WTC11 (cell line): ENCODE measurements at regions not wholly inside any gene's neighbourhood (a gene's known extent, or its start where the extent isn't known, plus 50 kb on each side); places are given as distances from the start of the nearest gene placed in this dataset.

ENCODE experiments used
- ATAC-seq: fragments of 200-7000 bp; cut with Tn5 transposase; 2 replicates; pipeline ENCODE4 v1.10.0; 2021; ENCODE audit warnings: mild to moderate bottlenecking, moderate library complexity
- CTCF ChIA-PET: fragments of 300-600 bp; sonication (Branson Sonifier 250); formaldehyde crosslinking; loops from one replicate; lab custom pipeline; 2021; ENCODE audit warnings: antibody characterized with exemption; lab: Charles Lee
- POLR2A ChIA-PET: fragments of 350-600 bp; sonication (Branson Sonifier 250); formaldehyde crosslinking; loops from one replicate; lab custom pipeline; 2021; ENCODE audit warnings: antibody characterized with exemption; lab: Charles Lee
- DNase-seq: peaks from one replicate; pipeline ENCODE4 v3.0.0; 2021; ENCODE audit warnings: low spot score
- H3K27ac Mint-ChIP-seq: 2 replicates; pipeline ENCODE4 v1.8.0; 2021; ENCODE audit warnings: mixed read lengths
- H3K27me3 Mint-ChIP-seq: 2 replicates; pipeline ENCODE4 v1.8.0; 2021; ENCODE audit warnings: low read depth, mild to moderate bottlenecking, moderate library complexity, mixed read lengths
- H3K36me3 Mint-ChIP-seq: 2 replicates; pipeline ENCODE4 v1.8.0; 2021; ENCODE audit warnings: mixed read lengths
- H3K4me1 Mint-ChIP-seq: 2 replicates; pipeline ENCODE4 v1.8.0; 2022; ENCODE audit warnings: mixed read lengths
- H3K4me3 Mint-ChIP-seq: 2 replicates; pipeline ENCODE4 v1.8.0; 2021; ENCODE audit warnings: mild to moderate bottlenecking, moderate library complexity, mixed read lengths
- H3K9me3 Mint-ChIP-seq: 2 replicates; pipeline ENCODE4 v1.8.0; 2021; ENCODE audit warnings: mixed read lengths
- CBFB ChIP-seq: sonication (generic); formaldehyde crosslinking; IDR thresholded peaks from 2 replicates; pipeline ENCODE4 v1.8.1; 2022; ENCODE audit warnings: mild to moderate bottlenecking, low read depth, missing genetic modification reagents
- CREB1 ChIP-seq: sonication (generic); formaldehyde crosslinking; IDR thresholded peaks from 2 replicates; pipeline ENCODE4 v1.8.0; 2023; ENCODE audit warnings: mild to moderate bottlenecking, missing genetic modification reagents
- CTCF ChIP-seq: fragments of 200-600 bp; IDR thresholded peaks from 2 replicates; pipeline ENCODE4 v1.8.0; 2022; ENCODE audit warnings: antibody characterized with exemption
- FOXJ3 ChIP-seq: sonication (generic); formaldehyde crosslinking; IDR thresholded peaks from 2 replicates; pipeline ENCODE4 v1.9.0; 2021; ENCODE audit warnings: missing genetic modification reagents, mild to moderate bottlenecking, borderline replicate concordance
- FOXP4 ChIP-seq: sonication (generic); formaldehyde crosslinking; IDR thresholded peaks from 2 replicates; pipeline ENCODE4 v1.8.0; 2022; ENCODE audit warnings: mild to moderate bottlenecking, missing genetic modification reagents
- HMGA2 ChIP-seq: fragments of 250-450 bp; sonication (Bioruptor Pico); IDR thresholded peaks from 2 replicates; pipeline ENCODE4 v1.4.0; 2021; ENCODE audit warnings: mild to moderate bottlenecking, moderate library complexity
- JAZF1 ChIP-seq: fragments of 250-450 bp; sonication (Bioruptor Pico); IDR thresholded peaks from 2 replicates; pipeline ENCODE4 v1.9.0; 2021; ENCODE audit warnings: moderate library complexity, mild to moderate bottlenecking, inconsistent platforms
- MLX ChIP-seq: sonication (generic); formaldehyde crosslinking; IDR thresholded peaks from 2 replicates; pipeline ENCODE4 v1.8.1; 2023; ENCODE audit warnings: mild to moderate bottlenecking, missing genetic modification reagents, moderate library complexity
- SMAD3 ChIP-seq: sonication (generic); formaldehyde crosslinking; IDR thresholded peaks from 2 replicates; pipeline ENCODE4 v1.8.0; 2022; ENCODE audit warnings: missing genetic modification reagents, mild to moderate bottlenecking, borderline replicate concordance
- USF1 ChIP-seq: sonication (generic); formaldehyde crosslinking; IDR thresholded peaks from 2 replicates; pipeline ENCODE4 v1.8.0; 2022; ENCODE audit warnings: mild to moderate bottlenecking, missing genetic modification reagents
- ZNF138 ChIP-seq: sonication (generic); formaldehyde crosslinking; conservative IDR thresholded peaks from 2 replicates; pipeline ENCODE4 v1.8.1; 2022; ENCODE audit warnings: mild to moderate bottlenecking, moderate library complexity, missing genetic modification reagents
- ZNF317 ChIP-seq: sonication (generic); formaldehyde crosslinking; IDR thresholded peaks from 2 replicates; pipeline ENCODE4 v1.8.1; 2023; ENCODE audit warnings: low read depth, mild to moderate bottlenecking, moderate library complexity, missing genetic modification reagents, borderline replicate concordance
- ZNF416 ChIP-seq: fragments of 250-450 bp; sonication (Bioruptor Pico); IDR thresholded peaks from 2 replicates; pipeline ENCODE4 v1.9.0; 2021; ENCODE audit warnings: mild to moderate bottlenecking, inconsistent platforms
- ZSCAN18 ChIP-seq: fragments of 250-450 bp; sonication (Bioruptor Pico); IDR thresholded peaks from 2 replicates; pipeline ENCODE4 v2.1.2; 2022; ENCODE audit warnings: mild to moderate bottlenecking, moderate library complexity
- TF ChIP-seq, protein P1 (sequence below): sonication (generic); formaldehyde crosslinking; IDR thresholded peaks from 2 replicates; pipeline ENCODE4 v1.8.1; 2023; ENCODE audit warnings: mild to moderate bottlenecking, missing genetic modification reagents, moderate library complexity
- TF ChIP-seq, protein P2 (sequence below): sonication (generic); formaldehyde crosslinking; IDR thresholded peaks from 2 replicates; pipeline ENCODE4 v1.8.1; 2022; ENCODE audit warnings: low read depth, missing genetic modification reagents, borderline replicate concordance
- TF ChIP-seq, protein P3 (sequence below): sonication (generic); formaldehyde crosslinking; IDR thresholded peaks from 2 replicates; pipeline ENCODE4 v1.8.1; 2022; ENCODE audit warnings: low read depth, mild to moderate bottlenecking, moderate library complexity, missing genetic modification reagents, borderline replicate concordance
- TF ChIP-seq, protein P4 (sequence below): fragments of 250-450 bp; sonication (Bioruptor Pico); IDR thresholded peaks from 2 replicates; pipeline ENCODE4 v1.8.0; 2021; ENCODE audit warnings: mild to moderate bottlenecking

DNA sequence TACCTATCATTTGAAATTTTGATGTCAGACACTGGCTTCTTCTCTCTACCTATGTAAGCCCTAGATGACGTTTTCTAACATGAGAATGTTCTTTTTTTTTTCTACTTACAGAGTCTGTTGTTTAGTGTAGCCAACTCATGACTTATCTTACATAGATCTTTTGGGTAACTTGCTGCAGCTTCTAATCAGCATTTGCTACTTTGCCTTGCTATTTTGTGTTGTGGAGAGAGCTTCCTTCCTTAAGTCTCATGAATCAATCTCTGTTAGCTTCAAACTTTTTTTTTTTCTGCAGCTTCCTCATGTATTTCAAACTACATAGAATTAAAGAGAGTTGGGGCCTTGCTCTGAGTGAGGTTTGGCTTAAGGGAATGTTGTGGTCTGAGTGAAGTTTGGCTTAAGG lies 568.7 kb upstream of the BCHE start:
- no peak overlapping the region for H3K27ac Mint-ChIP-seq
- TF ChIP-seq ZNF416 (CRISPR knock-in tag) = no peak
- TF ChIP-seq ZNF317 (CRISPR knock-in tag) = no peak
- TF ChIP-seq CBFB (CRISPR knock-in tag) = no peak
- no peak for TF ChIP-seq CTCF
- no peak for TF ChIP-seq JAZF1 (CRISPR knock-in tag)
- TF ChIP-seq USF1 (CRISPR knock-in tag) = no peak
- TF ChIP-seq MLX (CRISPR knock-in tag) = no peak
- TF ChIP-seq, protein P1, sequence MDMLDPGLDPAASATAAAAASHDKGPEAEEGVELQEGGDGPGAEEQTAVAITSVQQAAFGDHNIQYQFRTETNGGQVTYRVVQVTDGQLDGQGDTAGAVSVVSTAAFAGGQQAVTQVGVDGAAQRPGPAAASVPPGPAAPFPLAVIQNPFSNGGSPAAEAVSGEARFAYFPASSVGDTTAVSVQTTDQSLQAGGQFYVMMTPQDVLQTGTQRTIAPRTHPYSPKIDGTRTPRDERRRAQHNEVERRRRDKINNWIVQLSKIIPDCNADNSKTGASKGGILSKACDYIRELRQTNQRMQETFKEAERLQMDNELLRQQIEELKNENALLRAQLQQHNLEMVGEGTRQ = no peak
- TF ChIP-seq FOXP4 = no peak
- TF ChIP-seq CREB1 (CRISPR knock-in tag) = no peak
- TF ChIP-seq, protein P2, sequence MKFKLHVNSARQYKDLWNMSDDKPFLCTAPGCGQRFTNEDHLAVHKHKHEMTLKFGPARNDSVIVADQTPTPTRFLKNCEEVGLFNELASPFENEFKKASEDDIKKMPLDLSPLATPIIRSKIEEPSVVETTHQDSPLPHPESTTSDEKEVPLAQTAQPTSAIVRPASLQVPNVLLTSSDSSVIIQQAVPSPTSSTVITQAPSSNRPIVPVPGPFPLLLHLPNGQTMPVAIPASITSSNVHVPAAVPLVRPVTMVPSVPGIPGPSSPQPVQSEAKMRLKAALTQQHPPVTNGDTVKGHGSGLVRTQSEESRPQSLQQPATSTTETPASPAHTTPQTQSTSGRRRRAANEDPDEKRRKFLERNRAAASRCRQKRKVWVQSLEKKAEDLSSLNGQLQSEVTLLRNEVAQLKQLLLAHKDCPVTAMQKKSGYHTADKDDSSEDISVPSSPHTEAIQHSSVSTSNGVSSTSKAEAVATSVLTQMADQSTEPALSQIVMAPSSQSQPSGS (CRISPR knock-in tag) = no peak
- TF ChIP-seq, protein P3, sequence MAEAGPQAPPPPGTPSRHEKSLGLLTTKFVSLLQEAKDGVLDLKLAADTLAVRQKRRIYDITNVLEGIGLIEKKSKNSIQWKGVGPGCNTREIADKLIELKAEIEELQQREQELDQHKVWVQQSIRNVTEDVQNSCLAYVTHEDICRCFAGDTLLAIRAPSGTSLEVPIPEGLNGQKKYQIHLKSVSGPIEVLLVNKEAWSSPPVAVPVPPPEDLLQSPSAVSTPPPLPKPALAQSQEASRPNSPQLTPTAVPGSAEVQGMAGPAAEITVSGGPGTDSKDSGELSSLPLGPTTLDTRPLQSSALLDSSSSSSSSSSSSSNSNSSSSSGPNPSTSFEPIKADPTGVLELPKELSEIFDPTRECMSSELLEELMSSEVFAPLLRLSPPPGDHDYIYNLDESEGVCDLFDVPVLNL (CRISPR knock-in tag) = no peak
- TF ChIP-seq ZSCAN18 = no peak
- no peak for TF ChIP-seq SMAD3 (CRISPR knock-in tag)
- TF ChIP-seq, all 79 proteins: peak for 0
- H3K4me1 Mint-ChIP-seq = no peaks in the 10 kb centered on the region
- ChIA-PET POLR2A (no interaction called here), CTCF (no interaction called here)
- H3K4me3 Mint-ChIP-seq = no peak overlapping the region
- no peaks in the 10 kb centered on the region for H3K27me3 Mint-ChIP-seq
- no peaks in the 10 kb centered on the region for H3K36me3 Mint-ChIP-seq
- H3K9me3 Mint-ChIP-seq = no peaks in the 10 kb centered on the region
- DNase-seq (no peak), ATAC-seq (no peak)

GRCh38 chr3:166405465-166405864 lies 568.2 kb upstream of the BCHE start:
- Mint-ChIP-seq H3K27ac (no peak overlapping the region), H3K4me1 (no peaks in the 10 kb centered on the region), H3K9me3 (no peaks in the 10 kb centered on the region), H3K4me3 (no peak overlapping the region), H3K36me3 (no peaks in the 10 kb centered on the region), H3K27me3 (no peaks in the 10 kb centered on the region)
- POLR2A ChIA-PET = no interaction called here
- no peak for TF ChIP-seq HMGA2 (CRISPR knock-in tag)
- TF ChIP-seq ZNF138 (CRISPR knock-in tag) = no peak
- TF ChIP-seq, protein P4, sequence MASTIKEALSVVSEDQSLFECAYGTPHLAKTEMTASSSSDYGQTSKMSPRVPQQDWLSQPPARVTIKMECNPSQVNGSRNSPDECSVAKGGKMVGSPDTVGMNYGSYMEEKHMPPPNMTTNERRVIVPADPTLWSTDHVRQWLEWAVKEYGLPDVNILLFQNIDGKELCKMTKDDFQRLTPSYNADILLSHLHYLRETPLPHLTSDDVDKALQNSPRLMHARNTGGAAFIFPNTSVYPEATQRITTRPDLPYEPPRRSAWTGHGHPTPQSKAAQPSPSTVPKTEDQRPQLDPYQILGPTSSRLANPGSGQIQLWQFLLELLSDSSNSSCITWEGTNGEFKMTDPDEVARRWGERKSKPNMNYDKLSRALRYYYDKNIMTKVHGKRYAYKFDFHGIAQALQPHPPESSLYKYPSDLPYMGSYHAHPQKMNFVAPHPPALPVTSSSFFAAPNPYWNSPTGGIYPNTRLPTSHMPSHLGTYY (CRISPR knock-in tag) = no peak
- no peak for TF ChIP-seq FOXJ3 (CRISPR knock-in tag)
- CTCF ChIA-PET = no interaction called here
- ATAC-seq (no peak), DNase-seq (no peak)
